Breast epithelium (tissue), 3 donors: ENCODE measurements at regions not wholly inside any gene's neighbourhood (a gene's known extent, or its start where the extent isn't known, plus 50 kb on each side); places are given as distances from the start of the nearest gene placed in this dataset.

Source experiments
- POLR2AphosphoS5 ChIP-seq, 3 donors: sonication (generic); formaldehyde crosslinking; IDR thresholded peaks; one replicate each; pipeline ENCODE4 v1.6.1; 2017; ENCODE audit warnings: antibody characterized with exemption in 3 of 3
- TF ChIP-seq, protein P1 (sequence below), 3 donors: fragments of 450-650 bp; IDR thresholded peaks; one replicate each; pipeline ENCODE4 v1.5.1; 2016 to 2017; ENCODE audit warnings: antibody characterized with exemption in 3 of 3, mild to moderate bottlenecking in 3 of 3, moderate library complexity in 3 of 3

DNA sequence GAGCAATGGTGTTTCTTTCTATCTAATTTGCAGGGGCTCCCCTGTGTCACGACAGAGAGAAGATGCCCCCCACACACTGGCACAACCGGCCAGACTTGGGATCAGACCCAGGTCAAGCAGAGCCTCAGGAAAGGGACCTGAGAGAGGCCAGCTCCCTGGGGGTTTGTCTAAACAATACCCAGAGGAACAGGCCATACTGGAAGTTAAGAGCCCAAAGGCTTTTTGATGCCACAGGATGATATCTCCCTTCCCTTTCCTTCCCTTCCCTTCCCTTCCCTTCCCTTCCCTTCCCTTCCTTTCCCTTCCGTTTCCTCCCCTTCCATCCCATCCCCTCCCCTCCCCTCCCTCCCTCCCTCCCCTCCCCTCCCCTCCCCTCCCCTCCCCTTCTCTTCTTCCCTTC, 139.2 kb downstream of the ARL4C start:
- TF ChIP-seq, protein P1, sequence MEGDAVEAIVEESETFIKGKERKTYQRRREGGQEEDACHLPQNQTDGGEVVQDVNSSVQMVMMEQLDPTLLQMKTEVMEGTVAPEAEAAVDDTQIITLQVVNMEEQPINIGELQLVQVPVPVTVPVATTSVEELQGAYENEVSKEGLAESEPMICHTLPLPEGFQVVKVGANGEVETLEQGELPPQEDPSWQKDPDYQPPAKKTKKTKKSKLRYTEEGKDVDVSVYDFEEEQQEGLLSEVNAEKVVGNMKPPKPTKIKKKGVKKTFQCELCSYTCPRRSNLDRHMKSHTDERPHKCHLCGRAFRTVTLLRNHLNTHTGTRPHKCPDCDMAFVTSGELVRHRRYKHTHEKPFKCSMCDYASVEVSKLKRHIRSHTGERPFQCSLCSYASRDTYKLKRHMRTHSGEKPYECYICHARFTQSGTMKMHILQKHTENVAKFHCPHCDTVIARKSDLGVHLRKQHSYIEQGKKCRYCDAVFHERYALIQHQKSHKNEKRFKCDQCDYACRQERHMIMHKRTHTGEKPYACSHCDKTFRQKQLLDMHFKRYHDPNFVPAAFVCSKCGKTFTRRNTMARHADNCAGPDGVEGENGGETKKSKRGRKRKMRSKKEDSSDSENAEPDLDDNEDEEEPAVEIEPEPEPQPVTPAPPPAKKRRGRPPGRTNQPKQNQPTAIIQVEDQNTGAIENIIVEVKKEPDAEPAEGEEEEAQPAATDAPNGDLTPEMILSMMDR (IDR thresholded peaks at IDR 0.05): no peak
- TF ChIP-seq POLR2AphosphoS5 (IDR thresholded peaks at IDR 0.05): no peak
